H1 (cell line): ENCODE measurements at regions not wholly inside any gene's neighbourhood (a gene's known extent, or its start where the extent isn't known, plus 50 kb on each side); places are given as distances from the start of the nearest gene placed in this dataset.

ENCODE experiments used
- CTCF ChIA-PET: fragments of 300-600 bp; sonication (Branson Sonifier 250); formaldehyde crosslinking; loops from one replicate; lab custom pipeline; 2021; ENCODE audit not compliant: partially characterized antibody; lab: Charles Lee
- POLR2A ChIA-PET: fragments of 300-600 bp; sonication (Branson Sonifier 250); formaldehyde crosslinking; loops from one replicate; lab custom pipeline; 2021; ENCODE audit warnings: inconsistent platforms; ENCODE audit not compliant: partially characterized antibody; lab: Charles Lee
- DNase-seq, 2 experiments: peaks; one replicate each; pipeline versions ENCODE4 v3.0.0 to v3.0.0-alpha.2; 2010 to 2022; ENCODE audit warnings: low spot score in 2 of 2, low read depth in 1 of 2, mixed read lengths in 1 of 2
- FAIRE-seq: peaks from 2 replicates; lab custom pipeline; 2011; peaks lifted over from hg19 to GRCh38; lab: Jason Lieb, UNC
- H2AFZ ChIP-seq: 2 replicates; pipeline ENCODE4 v1.8.1; 2012; ENCODE audit warnings: low read length, inconsistent platforms
- H2AK5ac ChIP-seq: 2 replicates; pipeline ENCODE4 v1.6.1; 2013; ENCODE audit warnings: low read depth, low read length
- H2BK120ac ChIP-seq: replicated peaks from 2 replicates; pipeline ENCODE3; 2013; ENCODE audit warnings: low read depth, low read length, inconsistent platforms
- H2BK12ac ChIP-seq: 2 replicates; pipeline ENCODE4 v1.6.1; 2013; ENCODE audit warnings: low read depth, low read length
- H2BK15ac ChIP-seq: 2 replicates; pipeline ENCODE4 v1.6.1; 2013; ENCODE audit warnings: low read length
- H2BK20ac ChIP-seq: 2 replicates; pipeline ENCODE4 v1.6.1; 2013; ENCODE audit warnings: low read length
- H2BK5ac ChIP-seq: 2 replicates; pipeline ENCODE4 v1.6.1; 2013; ENCODE audit warnings: low read depth, low read length
- H3K14ac ChIP-seq: 2 replicates; pipeline ENCODE4 v1.6.1; 2013; ENCODE audit warnings: inconsistent platforms; ENCODE audit not compliant: insufficient read length
- H3K18ac ChIP-seq: 2 replicates; pipeline ENCODE4 v1.6.1; 2013; ENCODE audit warnings: low read length; ENCODE audit errors: extremely low read depth
- H3K23ac ChIP-seq: 2 replicates; pipeline ENCODE4 v1.6.1; 2013; ENCODE audit warnings: inconsistent platforms; ENCODE audit not compliant: insufficient read length
- H3K23me2 ChIP-seq: 2 replicates; pipeline ENCODE4 v1.6.1; 2013; ENCODE audit warnings: low read depth, low read length
- H3K27ac ChIP-seq: 2 replicates; pipeline ENCODE4 v1.6.1; 2011; ENCODE audit warnings: low read depth, low read length, inconsistent platforms
- H3K27me3 ChIP-seq, 4 experiments: replicated peaks in 1 of 4; 1 replicate in 1 of 4; 2 replicates in 3 of 4; pipeline versions ENCODE4 v1.6.1 to v1.8.1; 2011 to 2013; ENCODE audit warnings: low read length in 3 of 4, mild to moderate bottlenecking in 3 of 4, inconsistent platforms in 2 of 4, mixed read lengths in 2 of 4, moderate library complexity in 1 of 4; ENCODE audit not compliant: control insufficient read depth in 3 of 4, insufficient read depth in 3 of 4; ENCODE audit errors: extremely low read depth in 1 of 4
- H3K36me3 ChIP-seq, 4 experiments: 2 replicates each; pipeline versions ENCODE4 v1.6.1 to v1.8.1; 2011 to 2013; ENCODE audit warnings: mild to moderate bottlenecking in 4 of 4, low read length in 3 of 4, moderate library complexity in 2 of 4, control low read depth in 1 of 4, inconsistent platforms in 1 of 4; ENCODE audit not compliant: insufficient read depth in 4 of 4, control insufficient read depth in 2 of 4
- H3K4ac ChIP-seq: replicated peaks from 2 replicates; pipeline ENCODE3; 2013; ENCODE audit warnings: low read length, low read depth, mixed read lengths, inconsistent platforms; ENCODE audit not compliant: insufficient read length
- H3K4me1 ChIP-seq, 4 experiments: replicated peaks in 1 of 4; 1 replicate in 1 of 4; 2 replicates in 3 of 4; pipeline versions ENCODE4 v1.6.1 to v1.8.1; 2011 to 2013; ENCODE audit warnings: low read length in 3 of 4, inconsistent platforms in 2 of 4, mixed read lengths in 1 of 4; ENCODE audit not compliant: insufficient read depth in 4 of 4, control insufficient read depth in 3 of 4
- H3K4me2 ChIP-seq, 2 experiments: 2 replicates each; pipeline versions ENCODE4 v1.6.1 to v1.8.1; 2011 to 2013; ENCODE audit warnings: low read depth in 2 of 2, low read length in 2 of 2, control low read depth in 1 of 2, inconsistent platforms in 1 of 2, mild to moderate bottlenecking in 1 of 2; ENCODE audit not compliant: insufficient read depth in 1 of 2
- H3K4me3 ChIP-seq, 4 experiments: fragments of 200-600, 300-600 bp in 1 of 4; sonication (generic), shearing (Covaris generic), sonication (Bioruptor Twin) in 1 of 4; 2 replicates each; pipeline versions ENCODE4 v1.5.1 to v1.8.1; 2011 to 2016; ENCODE audit warnings: low read length in 4 of 4, low read depth in 3 of 4, control low read depth in 2 of 4, inconsistent platforms in 2 of 4, mild to moderate bottlenecking in 2 of 4, mixed read lengths in 1 of 4, moderate library complexity in 1 of 4; ENCODE audit not compliant: insufficient read depth in 2 of 4; ENCODE audit errors: extremely low read depth in 1 of 4
- H3K56ac ChIP-seq: replicated peaks from 2 replicates; pipeline ENCODE3; 2013; ENCODE audit warnings: low read depth, mild to moderate bottlenecking, mixed read lengths, low read length, inconsistent platforms; ENCODE audit not compliant: insufficient read length
- H3K79me1 ChIP-seq: 2 replicates; pipeline ENCODE4 v1.6.1; 2013; ENCODE audit warnings: low read depth, low read length, control low read depth
- H3K79me2 ChIP-seq, 2 experiments: 2 replicates each; pipeline versions ENCODE4 v1.6.1 to v1.8.1; 2012 to 2013; ENCODE audit warnings: low read length in 2 of 2, mild to moderate bottlenecking in 2 of 2, inconsistent platforms in 1 of 2; ENCODE audit not compliant: insufficient read depth in 2 of 2, control insufficient read depth in 1 of 2
- H3K9ac ChIP-seq, 4 experiments: replicated peaks in 1 of 4; 1 replicate in 1 of 4; 2 replicates in 3 of 4; pipeline versions ENCODE4 v1.6.1 to v1.8.1; 2011 to 2013; ENCODE audit warnings: low read depth in 3 of 4, low read length in 3 of 4, control low read depth in 2 of 4, mild to moderate bottlenecking in 2 of 4, moderate library complexity in 2 of 4, inconsistent platforms in 1 of 4; ENCODE audit errors: extremely low read depth in 1 of 4
- H3K9me3 ChIP-seq, 2 experiments: 2 replicates each; pipeline versions ENCODE4 v1.6.1 to v1.8.1; 2012 to 2013; ENCODE audit warnings: mild to moderate bottlenecking in 2 of 2, moderate library complexity in 2 of 2, control low read depth in 1 of 2, inconsistent platforms in 1 of 2, low read depth in 1 of 2, low read length in 1 of 2, mixed read lengths in 1 of 2; ENCODE audit not compliant: insufficient read depth in 2 of 2
- H4K20me1 ChIP-seq, 2 experiments: replicated peaks in 1 of 2; 2 replicates each; pipeline versions ENCODE3 to v1.8.1; 2011 to 2013; ENCODE audit warnings: inconsistent platforms in 2 of 2, low read length in 2 of 2, mild to moderate bottlenecking in 1 of 2; ENCODE audit not compliant: insufficient read depth in 2 of 2, control insufficient read depth in 1 of 2
- H4K5ac ChIP-seq: 2 replicates; pipeline ENCODE4 v1.6.1; 2013; ENCODE audit warnings: low read length, low read depth, mixed read lengths, inconsistent platforms; ENCODE audit not compliant: insufficient read length
- H4K8ac ChIP-seq: 2 replicates; pipeline ENCODE4 v1.8.0; 2013; ENCODE audit warnings: mild to moderate bottlenecking, moderate library complexity, low read length, inconsistent platforms; ENCODE audit not compliant: insufficient read depth; ENCODE audit errors: extremely low read depth
- H4K91ac ChIP-seq: replicated peaks from 2 replicates; pipeline ENCODE3; 2013; ENCODE audit warnings: low read length, mixed read lengths, inconsistent platforms; ENCODE audit not compliant: insufficient read length
- HDAC6 ChIP-seq: IDR thresholded peaks from one replicate; pipeline ENCODE4 v1.7.1; 2012; ENCODE audit warnings: low read depth, mild to moderate bottlenecking, inconsistent platforms, low read length, moderate library complexity
- RBBP5 ChIP-seq: IDR thresholded peaks from 2 replicates; pipeline ENCODE4 v1.7.1; 2012; ENCODE audit warnings: low read depth, mild to moderate bottlenecking, inconsistent platforms, low read length, moderate library complexity, borderline replicate concordance
- WGBS, 2 experiments: shearing (Covaris generic) in 1 of 2; methylation state at CpG; one replicate each; pipeline versions ENCODE4 v1.1.6 to v1.1.7; 2013 to 2015; ENCODE audit warnings: low lambda C conversion rate in 2 of 2, mixed read lengths in 2 of 2, inconsistent platforms in 1 of 2, low coverage in 1 of 2, missing lambda C conversion rate in 1 of 2; ENCODE audit not compliant: insufficient replicate concordance in 2 of 2, insufficient coverage in 1 of 2, insufficient read length in 1 of 2; ENCODE audit errors: extremely low coverage in 1 of 2, missing lambda C conversion rate in 1 of 2; 5-methylcytosine and 5-hydroxymethylcytosine counted together

DNA sequence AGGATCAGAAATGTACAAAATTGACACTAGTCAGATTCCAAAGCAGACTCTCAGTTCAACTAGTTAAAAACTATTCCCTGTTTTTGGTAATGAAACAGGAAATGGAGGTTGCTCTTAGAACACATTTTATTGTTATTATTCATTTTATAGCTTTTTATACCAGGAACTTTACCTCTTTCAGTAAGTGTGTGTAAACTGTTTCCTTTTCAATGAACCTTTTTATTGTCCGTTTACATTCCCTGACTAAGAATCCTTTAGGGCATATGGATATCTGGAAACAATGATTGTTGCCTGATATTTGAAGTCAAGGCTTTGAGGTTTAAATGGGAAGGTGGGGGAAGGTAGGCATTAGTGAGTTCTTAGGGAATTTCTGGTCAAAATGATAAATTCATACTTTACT lies 1511.4 kb downstream of the ADGRL3 start:
- no peaks in the 10 kb centered on the region for H3K79me1 ChIP-seq
- no peak overlapping the region for H2BK15ac ChIP-seq
- H4K8ac ChIP-seq: no peak overlapping the region
- no peak overlapping the region for H3K27ac ChIP-seq
- FAIRE-seq (no peak), DNase-seq (no peak)
- no peak overlapping the region for H3K56ac ChIP-seq
- H3K4me3 ChIP-seq: no peak overlapping the region
- no peak overlapping the region for H4K91ac ChIP-seq
- no peak overlapping the region for H2BK120ac ChIP-seq
- H2BK5ac ChIP-seq: no peak overlapping the region
- H3K9me3 ChIP-seq: 0 out of 4 replicates have a peak, but pooled peaks cover 0 to 3% of the 10 kb centered on the region in 2 experiments
- H3K18ac ChIP-seq: no peak overlapping the region
- H3K14ac ChIP-seq: no peak overlapping the region
- no peak overlapping the region for H4K5ac ChIP-seq
- ChIA-PET POLR2A (no interaction called here), CTCF (interaction anchor here (3.4 kb wide), 1 partner anchor 117 kb away, joined by 8 read pairs; no protein-coding TSS in a partner anchor)
- H4K20me1 ChIP-seq: no peaks in the 10 kb centered on the region
- no peaks in the 10 kb centered on the region for H3K36me3 ChIP-seq
- H3K23me2 ChIP-seq: no peaks in the 10 kb centered on the region
- no peak overlapping the region for H2AFZ ChIP-seq
- H3K27me3 ChIP-seq: no peaks in the 10 kb centered on the region
- H3K4ac ChIP-seq: no peak overlapping the region
- H3K23ac ChIP-seq: no peak overlapping the region
- H2AK5ac ChIP-seq: no peak overlapping the region
- no peak overlapping the region for H3K9ac ChIP-seq
- no peak overlapping the region for H2BK12ac ChIP-seq
- 89% methylated on average over 1 of the region's 1 CpG; no CpG with 5 or more reads in 1 of the 2 experiments for WGBS, 2 experiments
- no peaks in the 10 kb centered on the region for H3K79me2 ChIP-seq
- no peaks in the 10 kb centered on the region for H3K4me1 ChIP-seq
- H2BK20ac ChIP-seq: no peak overlapping the region
- no peak overlapping the region for H3K4me2 ChIP-seq
- TF ChIP-seq RBBP5 (no peak), HDAC6 (no peak)
